ENCODE measurements at regions not wholly inside any gene's neighbourhood (a gene's known extent, or its start where the extent isn't known, plus 50 kb on each side); places are given as distances from the start of the nearest gene placed in this dataset.

GRCh38 chr11:106326087-106326486, 248.6 kb downstream of the AASDHPPT start:
- Histone ChIP-seq H3K9me1 (ENCODE audit: control insufficient read depth, insufficient read depth, low read length) (no peaks in the 10 kb centered on the region), H3K27ac (ENCODE audit: extremely low read depth, low read depth, low read length) (no peak overlapping the region), H3K9me3 (replicated peaks; ENCODE audit: control insufficient read depth, insufficient read depth, low read depth, low read length) (no peaks in the 10 kb centered on the region), H4K20me1 (replicated peaks; ENCODE audit: control insufficient read depth, insufficient read depth, low read length) (no peaks in the 10 kb centered on the region), H3K4me1 (replicated peaks in 1 of 2; ENCODE audit: control insufficient read depth in 2 of 2, insufficient read depth in 2 of 2, low read length in 2 of 2) (no peaks in the 10 kb centered on the region), H2AFZ (ENCODE audit: low read depth, low read length) (no peak overlapping the region), H3K9ac (ENCODE audit: insufficient read depth in 1 of 2, low read depth in 2 of 2, low read length in 2 of 2) (no peak overlapping the region), H3K36me3 (ENCODE audit: control insufficient read depth, insufficient read depth, low read length) (no peaks in the 10 kb centered on the region), H3K4me3 (no peak overlapping the region), H3K27me3 (ENCODE audit: control insufficient read depth in 2 of 2, insufficient read depth in 2 of 2, low read length in 2 of 2) (no peaks in the 10 kb centered on the region), H3K79me2 (ENCODE audit: control insufficient read depth, insufficient read depth, low read length) (no peaks in the 10 kb centered on the region), H3K4me2 (ENCODE audit: insufficient read depth, low read length) (no peak overlapping the region)
- no TSS peak for BruUV-seq (replicated peaks)
- intact Hi-C loops (cut with micrococcal nuclease) = no loop called here
- ChIA-PET CTCF (ENCODE audit: low intra/inter-chr PET ratio) (no interaction called here), POLR2A (no interaction called here)
- FAIRE-seq (no peak), DNase-seq (ENCODE audit: extremely low read depth in 1 of 4, low spot score in 3 of 4) (no peak), ATAC-seq (no peak)
- WGBS (ENCODE audit: insufficient coverage, low coverage, missing lambda C conversion rate) = 0% methylated on average over 3 of the region's 3 CpGs
- in situ Hi-C loops (cut with MboI) = no loop called here
- no peak for TF ChIP-seq NFE2 (IDR thresholded peaks at IDR 0.05; ENCODE audit: low read depth)

DNA sequence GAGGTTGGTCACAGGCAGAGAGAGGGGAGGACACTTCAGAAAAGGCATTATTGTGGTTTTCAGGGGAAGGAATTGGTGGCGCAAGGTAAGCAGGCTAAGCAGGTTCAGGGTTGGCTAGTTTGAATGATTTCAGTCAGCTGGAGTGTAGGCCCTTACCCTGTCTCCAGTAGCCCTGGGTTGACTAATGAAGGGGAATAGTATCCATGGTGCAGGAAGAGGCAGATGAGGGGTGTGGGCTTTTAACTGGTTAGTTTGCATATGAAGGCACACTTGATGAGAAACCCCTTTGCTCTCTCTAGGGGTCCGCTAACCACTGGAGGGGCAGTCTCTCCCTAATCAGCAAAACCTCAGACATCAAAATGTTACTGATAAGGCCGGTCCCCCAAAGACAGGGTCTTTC, 249.7 kb downstream of the AASDHPPT start:
- in situ Hi-C loops (cut with MboI) (no loop called here), intact Hi-C loops (cut with micrococcal nuclease) (no loop called here)
- no peaks in the 10 kb centered on the region for H3K27me3 ChIP-seq (ENCODE audit: control insufficient read depth in 2 of 2, insufficient read depth in 2 of 2, low read length in 2 of 2)
- 0% methylated on average over 3 of the region's 3 CpGs for WGBS (ENCODE audit: insufficient coverage, low coverage, missing lambda C conversion rate)
- no peaks in the 10 kb centered on the region for H3K79me2 ChIP-seq (ENCODE audit: control insufficient read depth, insufficient read depth, low read length)
- H3K4me3 ChIP-seq = no peak overlapping the region
- no peak for FAIRE-seq
- H3K9me1 ChIP-seq (ENCODE audit: control insufficient read depth, insufficient read depth, low read length) = no peaks in the 10 kb centered on the region
- no TSS peak for BruUV-seq (replicated peaks)
- TF ChIP-seq ARHGAP35 (IDR thresholded peaks at IDR 0.05; ENCODE audit: partially characterized antibody) (no peak), MLX (CRISPR knock-in tag; conservative IDR thresholded peaks at IDR 0.05) (no peak), SETDB1 (IDR thresholded peaks at IDR 0.05; ENCODE audit: low read length) (no peak)
- no peaks in the 10 kb centered on the region for H3K36me3 ChIP-seq (ENCODE audit: control insufficient read depth, insufficient read depth, low read length)
- no peaks in the 10 kb centered on the region for H3K9me3 ChIP-seq (replicated peaks; ENCODE audit: control insufficient read depth, insufficient read depth, low read depth, low read length)
- no peak overlapping the region for H3K9ac ChIP-seq (ENCODE audit: insufficient read depth in 1 of 2, low read depth in 2 of 2, low read length in 2 of 2)
- DNase-seq (ENCODE audit: extremely low read depth in 1 of 4, low spot score in 3 of 4) = no peak
- POLR2A ChIA-PET = no interaction called here
- H3K4me2 ChIP-seq (ENCODE audit: insufficient read depth, low read length) = no peak overlapping the region
- ATAC-seq = no peak
- H3K27ac ChIP-seq (ENCODE audit: extremely low read depth, low read depth, low read length) = no peak overlapping the region
- H3K4me1 ChIP-seq (replicated peaks in 1 of 2; ENCODE audit: control insufficient read depth in 2 of 2, insufficient read depth in 2 of 2, low read length in 2 of 2) = no peaks in the 10 kb centered on the region
- H2AFZ ChIP-seq (ENCODE audit: low read depth, low read length) = no peak overlapping the region
- no peaks in the 10 kb centered on the region for H4K20me1 ChIP-seq (replicated peaks; ENCODE audit: control insufficient read depth, insufficient read depth, low read length)
- CTCF ChIA-PET (ENCODE audit: low intra/inter-chr PET ratio) = no interaction called here

All from K562 (cell line).